ENCODE measurements at regions not wholly inside any gene's neighbourhood (a gene's known extent, or its start where the extent isn't known, plus 50 kb on each side); places are given as distances from the start of the nearest gene placed in this dataset.

DNA sequence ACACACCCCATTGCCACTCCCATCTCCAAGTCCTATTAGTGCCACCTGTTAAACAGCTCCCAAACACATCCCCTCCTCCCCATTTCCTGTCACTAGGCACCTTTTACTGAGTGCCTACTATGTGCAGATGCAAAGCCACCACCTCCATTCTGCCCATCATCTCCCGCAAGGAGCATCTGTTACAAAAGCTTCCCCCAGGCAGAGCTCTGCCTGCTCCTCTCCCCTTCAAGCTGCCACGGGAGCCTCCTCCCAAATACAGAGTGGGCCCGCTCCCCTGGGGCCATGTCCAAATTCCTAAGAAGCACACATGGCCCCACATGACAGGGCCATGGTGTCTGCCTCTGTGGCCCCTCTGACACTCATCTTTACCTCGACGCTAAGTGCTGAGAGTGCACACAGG lies 149.7 kb downstream of the OAT start:
- 81 to 93% (median 85%) methylated on average over 5 of the region's 5 CpGs for WGBS, 4 donors

DNA sequence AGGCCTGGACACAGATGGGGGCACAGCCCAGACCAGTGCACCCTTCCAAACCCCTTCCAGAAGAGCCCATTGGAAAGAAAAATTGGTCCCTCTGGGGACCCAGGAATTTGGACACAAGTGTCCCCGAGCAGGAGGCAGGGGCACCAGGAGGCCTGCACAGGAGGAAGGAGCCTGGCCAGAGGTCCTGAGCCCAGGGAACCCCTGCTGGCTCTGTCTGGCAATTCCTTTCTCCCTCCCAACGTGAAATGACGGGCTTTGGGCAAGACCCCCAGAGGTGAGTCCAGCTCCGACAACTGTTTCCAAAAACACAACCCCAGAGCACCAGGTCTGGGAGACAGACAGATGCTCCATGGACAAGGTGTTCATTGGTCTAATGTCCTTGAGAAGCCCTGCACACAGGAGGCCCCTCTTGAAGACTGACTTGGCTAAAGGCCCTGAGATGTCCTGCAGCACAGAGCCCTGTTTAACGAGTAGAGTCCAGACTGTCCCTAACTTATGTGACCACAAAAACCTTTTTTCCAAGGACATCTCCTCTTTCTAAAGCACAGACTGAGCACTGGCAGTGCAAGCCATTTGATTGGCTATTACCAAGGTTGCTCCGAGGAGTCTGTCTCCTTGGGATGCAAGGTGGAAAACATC lies 150.7 kb downstream of the OAT start:
- H3K27me3 ChIP-seq: no peaks in the 10 kb centered on the region
- no peak for DNase-seq
- H3K27ac ChIP-seq: no peak overlapping the region
- peaks cover 0 to 14% (median 0%) of the 10 kb centered on the region in 12 donors for H3K4me1 ChIP-seq
- TF ChIP-seq POLR2A (IDR thresholded peaks at IDR 0.05): no peak
- no peak for TF ChIP-seq CTCF (IDR thresholded peaks at IDR 0.05)
- no peak overlapping the region for H3K4me3 ChIP-seq
- no peaks in the 10 kb centered on the region for H3K36me3 ChIP-seq
- intact Hi-C loops (cut with DNase I): loop anchor here in 5 of 10 donors (10.0 kb wide), 4 partner anchors 107 to 273 kb away; no protein-coding TSS in a partner anchor
- ATAC-seq: no peak
- peaks cover 0 to 16% (median 11%) of the 10 kb centered on the region in 12 donors for H3K9me3 ChIP-seq
- WGBS, 4 donors: 76 to 84% (median 81%) methylated on average over 4 to 6 of the region's 6 CpGs

More for the DNA sequence above, 149.7 kb downstream of the OAT start:
- no peaks in the 10 kb centered on the region for H3K36me3 ChIP-seq
- H3K27me3 ChIP-seq: no peaks in the 10 kb centered on the region
- TF ChIP-seq CTCF (IDR thresholded peaks at IDR 0.05): no peak
- TF ChIP-seq POLR2A (IDR thresholded peaks at IDR 0.05): no peak
- peaks cover 0 to 14% (median 0%) of the 10 kb centered on the region in 12 donors for H3K4me1 ChIP-seq
- H3K4me3 ChIP-seq: no peak overlapping the region
- DNase-seq (no peak), ATAC-seq (no peak)
- H3K9me3 ChIP-seq: peaks cover 0 to 26% (median 18%) of the 10 kb centered on the region in 12 donors
- no peak overlapping the region for H3K27ac ChIP-seq
- intact Hi-C loops (cut with DNase I): loop anchor here in 5 of 10 donors (10.0 kb wide), 4 partner anchors 106 to 274 kb away; no protein-coding TSS in a partner anchor

DNA sequence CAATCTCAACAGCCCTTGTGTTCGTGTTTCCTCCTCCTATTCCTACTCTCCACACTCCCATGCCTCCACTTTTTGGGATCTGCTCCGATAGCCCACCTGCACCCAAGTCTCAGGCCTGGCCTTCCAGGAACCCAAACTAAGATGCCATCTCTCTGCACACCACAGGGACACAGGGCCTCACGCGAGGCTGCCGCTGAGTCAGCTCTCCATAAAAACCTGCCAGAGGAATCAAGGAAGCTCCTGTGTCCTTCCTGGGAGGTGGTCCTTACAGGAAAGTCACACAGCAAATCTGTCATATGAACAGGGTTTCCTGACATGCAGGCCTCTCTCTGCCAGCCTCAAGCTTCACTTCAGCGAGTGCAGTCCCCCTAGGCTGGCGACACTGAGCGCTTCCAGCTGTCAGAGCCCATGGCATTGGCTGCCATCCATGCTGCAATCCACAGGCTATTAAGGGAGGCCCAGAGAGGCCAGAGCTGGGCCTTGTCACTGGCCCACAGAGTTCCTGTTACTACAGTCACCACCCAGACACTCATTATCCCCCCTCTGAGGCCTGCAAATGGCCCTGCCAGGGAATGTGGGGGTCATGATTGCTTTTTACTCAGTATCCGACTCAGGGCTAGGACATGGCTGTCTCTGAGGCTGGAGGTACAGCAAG lies 151.4 kb downstream of the OAT start:
- Histone ChIP-seq H3K4me3 (no peak overlapping the region), H3K9me3 (peaks cover 0 to 9% (median 4%) of the 10 kb centered on the region in 12 donors), H3K36me3 (no peaks in the 10 kb centered on the region), H3K27ac (no peak overlapping the region), H3K4me1 (peaks cover 0 to 14% (median 0%) of the 10 kb centered on the region in 12 donors), H3K27me3 (no peaks in the 10 kb centered on the region)
- intact Hi-C loops (cut with DNase I): loop anchor here in 5 of 10 donors (10.0 kb wide), 4 partner anchors 107 to 273 kb away; no protein-coding TSS in a partner anchor
- ATAC-seq (peak; percentile 47 to 88 (median 76)), DNase-seq (peak in 1 of 5 donors; percentile 54)
- TF ChIP-seq POLR2A (IDR thresholded peaks at IDR 0.05): no peak
- no peak for TF ChIP-seq CTCF (IDR thresholded peaks at IDR 0.05)
- WGBS, 4 donors: 77 to 84% (median 79%) methylated on average over 9 of the region's 9 CpGs
